Suprapubic skin (tissue), 4 donors: ENCODE measurements at regions not wholly inside any gene's neighbourhood (a gene's known extent, or its start where the extent isn't known, plus 50 kb on each side); places are given as distances from the start of the nearest gene placed in this dataset.
"Not testable (repeated sequence)": the region's sequence is repeated elsewhere in the genome, so short reads cannot be mapped to it uniquely, and the experiment has no call there.

ENCODE experiments used
- DNase-seq, 2 donors: peaks; one replicate each; pipeline ENCODE4 v3.0.0-alpha.2; 2019; ENCODE audit warnings: low spot score in 2 of 2
- H3K27ac ChIP-seq: fragments of 200-600 bp; sonication (generic); one replicate; pipeline ENCODE4 v1.5.1; 2019
- H3K27me3 ChIP-seq: fragments of 200-600 bp; sonication (generic); one replicate; pipeline ENCODE4 v1.5.1; 2019
- H3K36me3 ChIP-seq: fragments of 200-600 bp; sonication (generic); one replicate; pipeline ENCODE4 v1.5.1; 2019
- H3K4me1 ChIP-seq: fragments of 200-600 bp; sonication (generic); one replicate; pipeline ENCODE4 v1.5.1; 2019
- H3K4me3 ChIP-seq: fragments of 200-600 bp; sonication (generic); one replicate; pipeline ENCODE4 v1.5.1; 2019; ENCODE audit warnings: mild to moderate bottlenecking
- H3K9me3 ChIP-seq: fragments of 200-600 bp; sonication (generic); one replicate; pipeline ENCODE4 v1.5.1; 2019
- CTCF ChIP-seq, 2 donors: fragments of 200-600 bp in 1 of 2; fragments of 450-650 bp in 1 of 2; sonication (generic) in 1 of 2; IDR thresholded peaks; one replicate each; pipeline ENCODE4 v1.5.1; 2016 to 2019; ENCODE audit warnings: antibody characterized with exemption in 2 of 2, mild to moderate bottlenecking in 1 of 2, moderate library complexity in 1 of 2
- EP300 ChIP-seq: sonication (generic); formaldehyde crosslinking; IDR thresholded peaks from one replicate; pipeline ENCODE4 v1.6.1; 2017; ENCODE audit warnings: antibody characterized with exemption
- POLR2A ChIP-seq, 2 donors: fragments of 450-650 bp; IDR thresholded peaks; one replicate each; pipeline ENCODE4 v1.6.1; 2017; ENCODE audit warnings: antibody characterized with exemption in 2 of 2, mild to moderate bottlenecking in 2 of 2, moderate library complexity in 2 of 2
- POLR2AphosphoS5 ChIP-seq, 3 donors: sonication (generic); formaldehyde crosslinking; IDR thresholded peaks; one replicate each; pipeline ENCODE4 v1.6.1; 2017; ENCODE audit warnings: antibody characterized with exemption in 3 of 3
- WGBS: methylation state at CpG from one replicate; pipeline ENCODE4 v1.1.5; 2018; 5-methylcytosine and 5-hydroxymethylcytosine counted together

DNA sequence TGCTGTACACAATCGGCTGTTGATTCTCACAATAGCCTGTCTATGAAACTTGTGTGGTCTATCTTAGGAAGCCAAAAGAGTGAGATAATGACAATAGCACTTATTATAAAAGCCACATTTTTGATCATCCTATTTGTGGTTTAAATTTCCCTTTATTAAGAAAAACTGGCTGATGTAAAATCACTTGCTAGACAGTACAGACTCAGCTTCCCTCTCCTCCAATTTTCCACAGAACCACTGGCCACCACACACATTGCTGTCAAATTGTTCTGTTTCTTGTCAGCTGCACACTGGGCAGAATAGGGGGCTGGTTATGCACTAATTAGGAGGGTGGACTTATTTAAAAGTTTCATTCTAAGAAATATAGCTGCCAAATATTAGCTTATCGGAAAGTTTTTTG, 425.9 kb downstream of the EPHA3 start:
- WGBS = 69% methylated on average over 2 of the region's 2 CpGs
- no peak for DNase-seq

GRCh38 chr3:89554587-89554986, 447.2 kb downstream of the EPHA3 start:
- H3K27ac ChIP-seq, H3K9me3 ChIP-seq: not testable (repeated sequence)
- WGBS = 84% methylated on average over 6 of the region's 6 CpGs

More for the DNA sequence above, 425.9 kb downstream of the EPHA3 start:
- no peaks in the 10 kb centered on the region for H3K27me3 ChIP-seq
- no peaks in the 10 kb centered on the region for H3K4me1 ChIP-seq
- no peak overlapping the region for H3K4me3 ChIP-seq
- TF ChIP-seq EP300 = no peak
- TF ChIP-seq CTCF (IDR thresholded peaks at IDR 0.05) = no peak
- no peak for TF ChIP-seq POLR2AphosphoS5 (IDR thresholded peaks at IDR 0.05)
- no peak for TF ChIP-seq POLR2A (IDR thresholded peaks at IDR 0.05)
- no peak overlapping the region for H3K27ac ChIP-seq
- no peaks in the 10 kb centered on the region for H3K9me3 ChIP-seq
- no peaks in the 10 kb centered on the region for H3K36me3 ChIP-seq

DNA sequence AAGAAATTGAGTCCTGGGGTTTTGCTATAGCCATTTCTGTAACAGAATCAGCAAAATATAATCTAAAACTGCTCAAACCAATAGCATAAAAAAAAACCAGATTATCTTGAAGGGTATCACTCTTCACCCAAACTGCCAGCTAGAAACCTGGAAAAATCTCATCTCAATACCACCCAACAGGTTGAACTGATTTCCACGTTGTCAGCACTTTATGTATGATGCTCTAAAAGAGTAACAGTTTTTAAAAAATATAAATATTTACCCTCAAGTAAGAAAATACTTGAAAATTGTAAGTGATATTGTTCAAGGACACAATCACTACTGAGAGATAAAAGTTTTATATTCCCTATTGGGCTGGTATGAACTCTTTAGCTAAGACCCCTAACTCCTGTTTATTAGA, 451.3 kb downstream of the EPHA3 start:
- WGBS = 61% methylated on average over 1 of the region's 1 CpG
- no peak overlapping the region for H3K27ac ChIP-seq
- H3K36me3 ChIP-seq = no peaks in the 10 kb centered on the region
- no peak overlapping the region for H3K4me3 ChIP-seq
- H3K4me1 ChIP-seq = no peaks in the 10 kb centered on the region
- H3K9me3 ChIP-seq = no peaks in the 10 kb centered on the region
- no peaks in the 10 kb centered on the region for H3K27me3 ChIP-seq
- TF ChIP-seq POLR2A (IDR thresholded peaks at IDR 0.05) (no peak), POLR2AphosphoS5 (IDR thresholded peaks at IDR 0.05) (no peak)
- DNase-seq = no peak

More at GRCh38 chr3:89554587-89554986, 447.2 kb downstream of the EPHA3 start:
- H3K4me1 ChIP-seq, H3K4me3 ChIP-seq, H3K27me3 ChIP-seq, DNase-seq, H3K36me3 ChIP-seq: not testable (repeated sequence)

GRCh38 chr3:89560568-89560967, 453.1 kb downstream of the EPHA3 start:
- H3K4me3 ChIP-seq = no peak overlapping the region
- H3K36me3 ChIP-seq = no peaks in the 10 kb centered on the region
- TF ChIP-seq POLR2AphosphoS5 (IDR thresholded peaks at IDR 0.05) = no peak
- TF ChIP-seq EP300 = no peak
- TF ChIP-seq CTCF (IDR thresholded peaks at IDR 0.05) = no peak
- TF ChIP-seq POLR2A (IDR thresholded peaks at IDR 0.05) = no peak
- H3K27me3 ChIP-seq = no peaks in the 10 kb centered on the region
- no peak overlapping the region for H3K27ac ChIP-seq
- DNase-seq = no peak
- H3K9me3 ChIP-seq = peaks cover 5% of the 10 kb centered on the region
- WGBS = 40% methylated on average over 1 of the region's 1 CpG
- no peaks in the 10 kb centered on the region for H3K4me1 ChIP-seq

GRCh38 chr3:89562373-89562772, 455.0 kb downstream of the EPHA3 start:
- WGBS = 90% methylated on average over 1 of the region's 1 CpG

DNA sequence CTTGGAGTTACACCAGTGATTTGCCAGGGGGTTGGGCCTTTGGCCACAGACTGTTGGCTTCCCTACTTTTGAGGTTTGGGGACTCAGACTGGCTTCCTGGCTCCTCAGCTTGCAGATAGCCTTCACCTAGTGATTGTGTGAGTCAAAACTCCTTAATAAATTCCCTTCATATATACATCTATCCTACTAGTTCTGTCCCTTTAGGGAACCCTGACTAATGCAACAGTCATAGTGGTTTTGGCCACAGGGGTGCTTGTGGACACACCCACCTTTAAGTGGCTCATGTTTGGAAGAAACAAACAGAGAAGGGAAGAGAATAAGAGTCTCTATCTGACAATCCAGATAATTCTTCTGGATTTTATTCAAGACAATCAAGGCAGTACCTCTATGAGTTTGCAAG, 457.7 kb downstream of the EPHA3 start:
- no peak overlapping the region for H3K27ac ChIP-seq
- TF ChIP-seq EP300 = no peak
- TF ChIP-seq POLR2AphosphoS5 (IDR thresholded peaks at IDR 0.05) = no peak
- TF ChIP-seq CTCF (IDR thresholded peaks at IDR 0.05) = no peak
- H3K27me3 ChIP-seq = no peaks in the 10 kb centered on the region
- peaks cover 12% of the 10 kb centered on the region for H3K9me3 ChIP-seq
- no peaks in the 10 kb centered on the region for H3K4me1 ChIP-seq
- H3K36me3 ChIP-seq = no peaks in the 10 kb centered on the region
- no peak overlapping the region for H3K4me3 ChIP-seq
- no peak for DNase-seq

More at GRCh38 chr3:89562373-89562772, 455.0 kb downstream of the EPHA3 start:
- Histone ChIP-seq H3K4me3 (no peak overlapping the region), H3K9me3 (peaks cover 12% of the 10 kb centered on the region), H3K27me3 (no peaks in the 10 kb centered on the region), H3K27ac (no peak overlapping the region), H3K4me1 (no peaks in the 10 kb centered on the region), H3K36me3 (no peaks in the 10 kb centered on the region)
- TF ChIP-seq POLR2A (IDR thresholded peaks at IDR 0.05) = no peak
- no peak for TF ChIP-seq POLR2AphosphoS5 (IDR thresholded peaks at IDR 0.05)
- no peak for TF ChIP-seq CTCF (IDR thresholded peaks at IDR 0.05)
- no peak for TF ChIP-seq EP300
- DNase-seq = no peak
